AG04450 (cell line): ENCODE measurements at regions not wholly inside any gene's neighbourhood (a gene's known extent, or its start where the extent isn't known, plus 50 kb on each side); places are given as distances from the start of the nearest gene placed in this dataset.

ENCODE experiments used
- CTCF ChIA-PET: fragments of 300-600, 350-600 bp; formaldehyde crosslinking; extraction: SDS; loops from one replicate; lab custom pipeline; 2022; ENCODE audit warnings: antibody characterized with exemption, inconsistent platforms; lab: Charles Lee
- POLR2A ChIA-PET: fragments of 350-600 bp; formaldehyde crosslinking; extraction: SDS; loops from one replicate; lab custom pipeline; 2021; ENCODE audit warnings: antibody characterized with exemption, inconsistent platforms; lab: Yijun Ruan, JAX
- DNase-seq: peaks from one replicate; pipeline ENCODE4 v3.0.0-alpha.2; 2011; ENCODE audit warnings: low read depth, low spot score
- H3K27ac ChIP-seq: one replicate; pipeline ENCODE4 v1.5.1; 2012; ENCODE audit warnings: low read depth, low read length, control low read depth
- H3K27me3 ChIP-seq: one replicate; pipeline ENCODE4 v1.6.0; 2012; ENCODE audit warnings: low read length; ENCODE audit not compliant: control insufficient read depth, insufficient read depth
- H3K4me3 ChIP-seq: 2 replicates; pipeline ENCODE4 v1.5.1; 2011; ENCODE audit warnings: mild to moderate bottlenecking, low read depth, low read length, control low read depth
- H3K9me3 ChIP-seq: 2 replicates; pipeline ENCODE4 v1.5.1; 2012; ENCODE audit warnings: low read length; ENCODE audit not compliant: control insufficient read depth, insufficient read depth
- CTCF ChIP-seq: IDR thresholded peaks from 2 replicates; pipeline ENCODE4 v1.5.1; 2011; ENCODE audit warnings: low read depth, low read length, control low read depth, inconsistent platforms

- no peaks in the 10 kb centered on the region for H3K9me3 ChIP-seq
- peaks cover 7% of the 10 kb centered on the region for H3K27me3 ChIP-seq
- no peak overlapping the region for H3K4me3 ChIP-seq
- no peak overlapping the region for H3K27ac ChIP-seq
- DNase-seq: no peak
- CTCF ChIA-PET: interaction anchor here (1.3 kb wide), 1 partner anchor 194 kb away, joined by 5 read pairs; no protein-coding TSS in a partner anchor
- POLR2A ChIA-PET: no interaction called here
- TF ChIP-seq CTCF: no peak
Observed at GRCh38 chr15:81071705-81072104, 62.4 kb upstream of the CFAP161 start.

GRCh38 chr15:81072551-81072950, 61.5 kb upstream of the CFAP161 start:
- Histone ChIP-seq H3K27me3 (peaks cover 7% of the 10 kb centered on the region), H3K27ac (no peak overlapping the region), H3K9me3 (no peaks in the 10 kb centered on the region), H3K4me3 (no peak overlapping the region)
- CTCF ChIA-PET: no interaction called here
- TF ChIP-seq CTCF: no peak
- DNase-seq: no peak
- POLR2A ChIA-PET: no interaction called here

GRCh38 chr15:81073801-81074200, 60.3 kb upstream of the CFAP161 start:
- Histone ChIP-seq H3K27ac (no peak overlapping the region), H3K4me3 (no peak overlapping the region), H3K9me3 (no peaks in the 10 kb centered on the region), H3K27me3 (peaks cover 5% of the 10 kb centered on the region)
- CTCF ChIA-PET: interaction anchor here (0.9 kb wide), 1 partner anchor 192 kb away, joined by 4 read pairs; no protein-coding TSS in a partner anchor
- TF ChIP-seq CTCF: no peak
- DNase-seq: no peak
- POLR2A ChIA-PET: interaction anchor here (0.7 kb wide), 1 partner anchor 65 kb away, joined by 3 read pairs; no protein-coding TSS in a partner anchor

- Histone ChIP-seq H3K4me3 (no peak overlapping the region), H3K27ac (no peak overlapping the region), H3K27me3 (peaks cover 3% of the 10 kb centered on the region), H3K9me3 (no peaks in the 10 kb centered on the region)
- TF ChIP-seq CTCF: no peak
- no peak for DNase-seq
- ChIA-PET CTCF (interaction anchor here (0.6 to 0.9 kb wide), 2 partner anchors 43 to 191 kb away, joined by 3 to 4 read pairs; no protein-coding TSS in a partner anchor), POLR2A (no interaction called here)
Observed at GRCh38 chr15:81074773-81075172, 59.3 kb upstream of the CFAP161 start.

- TF ChIP-seq CTCF: no peak
- H3K4me3 ChIP-seq: no peak overlapping the region
- H3K9me3 ChIP-seq: no peaks in the 10 kb centered on the region
- no peak for DNase-seq
- H3K27me3 ChIP-seq: peaks cover 3% of the 10 kb centered on the region
- H3K27ac ChIP-seq: no peak overlapping the region
- ChIA-PET CTCF (interaction anchor here (0.6 kb wide), 1 partner anchor 44 kb away, joined by 3 read pairs; no protein-coding TSS in a partner anchor), POLR2A (no interaction called here)
Observed at GRCh38 chr15:81075272-81075671, 58.8 kb upstream of the CFAP161 start.
